Adrenal gland (tissue), 9 donors: ENCODE measurements at regions not wholly inside any gene's neighbourhood (a gene's known extent, or its start where the extent isn't known, plus 50 kb on each side); places are given as distances from the start of the nearest gene placed in this dataset.
A peak's percentile ranks its signal among the peaks of the same experiment; 100 is the strongest.

Experiments
- DNase-seq, 7 donors: peaks; one replicate each; pipeline ENCODE4 v3.0.0-alpha.2; 2019 to 2020
- H3K27ac ChIP-seq, 5 donors: fragments of 200-600 bp; sonication (generic) in 4 of 5; 1 replicate in 3 of 5; 2 replicates in 2 of 5; pipeline versions ENCODE4 v1.5.1 to v1.8.0; 2016 to 2020; ENCODE audit warnings: mild to moderate bottlenecking in 1 of 5
- H3K27me3 ChIP-seq: fragments of 200-600 bp; 2 replicates; pipeline ENCODE4 v1.8.0; 2021
- H3K36me3 ChIP-seq, 2 donors: fragments of 200-600 bp; replicated peaks in 1 of 2; 1 replicate in 1 of 2; 2 replicates in 1 of 2; pipeline versions ENCODE4 v1.5.1 to v1.8.0; 2018 to 2022
- H3K4me1 ChIP-seq, 2 donors: fragments of 200-600 bp; replicated peaks in 1 of 2; 1 replicate in 1 of 2; 2 replicates in 1 of 2; pipeline versions ENCODE4 v1.5.1 to v1.8.0; 2018 to 2021
- H3K4me3 ChIP-seq, 4 donors: fragments of 200-600 bp; sonication (generic) in 3 of 4; one replicate each; pipeline ENCODE4 v1.5.1; 2016 to 2018
- H3K9me3 ChIP-seq, 3 donors: fragments of 200-600 bp; sonication (generic) in 1 of 3; replicated peaks in 1 of 3; 1 replicate in 2 of 3; 2 replicates in 1 of 3; pipeline versions ENCODE4 v1.5.1 to v1.8.0; 2016 to 2021
- CTCF ChIP-seq, 6 experiments: fragments of 450-650 bp in 4 of 6; fragments of 200-600 bp in 2 of 6; sonication (generic) in 1 of 6; IDR thresholded peaks; 1 replicate in 5 of 6; 2 replicates in 1 of 6; pipeline versions ENCODE4 v1.5.1 to v1.8.0; 2016 to 2021; ENCODE audit warnings: antibody characterized with exemption in 6 of 6, mild to moderate bottlenecking in 2 of 6, moderate library complexity in 1 of 6
- POLR2A ChIP-seq, 2 donors: fragments of 450-650 bp; IDR thresholded peaks; one replicate each; pipeline ENCODE4 v1.6.1; 2017; ENCODE audit warnings: antibody characterized with exemption in 2 of 2, mild to moderate bottlenecking in 2 of 2, moderate library complexity in 1 of 2
- WGBS, 4 donors: extraction: QIAGEN DNeasy Blood & Tissue Kit in 2 of 4; methylation state at CpG; one replicate each; pipeline versions ENCODE4 v1.1.5 to v1.1.7; 2013 to 2017; 5-methylcytosine and 5-hydroxymethylcytosine counted together
- intact Hi-C, 2 donors: fragments of 100-400 bp; cut with DNase I; formaldehyde crosslinking; loops; one replicate each; pipeline versions ENCODE4 v1.14.1 to v1.15.0; 2022 to 2023
- donor health status: healthy with polysubstance abuse.
- donor health status: Bipolar disorder and iron deficiency.
- donor health status: DM: yes; HTN: yes; CAD: no.
- donor health status: DM: no; HTN: no; CAD: no.
- donor health status: DM: no; HTN: no; CAD: no.

DNA sequence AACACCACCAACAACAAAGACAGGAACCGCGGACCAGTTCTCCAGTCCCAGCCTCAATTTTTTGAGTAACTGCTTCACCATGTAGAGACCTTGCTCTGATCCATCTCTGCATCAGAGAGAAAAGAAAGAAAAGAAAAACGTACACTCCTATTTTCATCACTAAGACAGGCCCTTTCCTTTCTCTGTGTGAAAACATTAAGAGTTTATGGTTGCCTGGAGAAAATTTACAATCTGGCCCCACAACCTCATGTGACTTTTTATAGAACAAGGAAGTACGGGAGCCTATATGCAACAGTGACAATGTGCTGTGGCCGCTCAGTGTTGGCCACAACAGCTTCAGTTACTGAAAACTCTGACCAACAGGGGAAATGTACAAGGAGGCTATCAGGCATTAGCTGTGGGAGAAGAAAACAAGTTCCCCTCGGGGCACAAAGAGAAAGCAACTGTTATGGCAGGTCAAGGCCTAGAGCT, 272.9 kb upstream of the PTGER4 start:
- 42 to 56% (median 49%) methylated on average over 6 of the region's 6 CpGs for WGBS, 4 donors
- Histone ChIP-seq H3K36me3 (no peaks in the 10 kb centered on the region), H3K4me1 (peaks cover 5 to 54% of the 10 kb centered on the region in 2 donors), H3K27ac (peak overlapping the region in 2 of 5 donors; percentile 45 to 76), H3K9me3 (no peaks in the 10 kb centered on the region), H3K27me3 (no peaks in the 10 kb centered on the region), H3K4me3 (no peak overlapping the region)
- no peak for TF ChIP-seq CTCF (IDR thresholded peaks at IDR 0.05)
- TF ChIP-seq POLR2A (IDR thresholded peaks at IDR 0.05), result no peak
- intact Hi-C loops, result no loop called here
- peak in 1 of 7 donors; percentile 20 for DNase-seq

DNA sequence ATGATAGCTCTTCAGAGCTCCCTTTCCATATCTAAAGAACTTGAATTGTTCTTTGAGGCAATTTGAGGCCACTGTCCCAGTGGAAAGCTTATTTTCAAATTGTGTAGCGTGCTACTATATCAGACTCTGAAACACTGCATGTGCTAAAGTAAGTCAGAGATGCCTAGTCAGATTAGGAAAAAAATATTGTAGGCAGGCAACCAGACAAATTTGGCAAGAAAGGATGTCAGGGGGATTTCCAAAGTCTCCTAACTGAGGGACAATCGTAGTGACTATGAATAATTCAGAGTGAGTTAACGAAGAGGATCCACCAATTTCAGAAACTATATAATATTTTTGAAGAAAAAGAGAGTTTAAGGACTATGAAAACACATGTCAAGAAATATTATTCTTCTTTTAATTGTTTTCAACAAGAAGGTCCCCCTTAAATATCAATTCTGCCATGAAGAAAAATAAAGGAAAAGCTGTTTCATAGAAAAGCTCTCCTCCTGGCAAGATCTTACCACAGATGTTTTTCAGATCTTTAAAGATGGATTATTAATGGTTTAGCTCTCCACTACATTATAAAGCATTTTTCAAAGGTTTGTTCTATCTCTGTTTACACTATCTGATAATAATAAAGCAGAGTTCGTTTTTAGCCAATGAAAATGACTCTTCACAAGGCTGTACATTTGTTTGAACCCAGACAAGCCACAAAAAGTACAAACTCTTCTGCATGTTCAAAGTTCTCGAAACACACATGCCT, 273.5 kb upstream of the PTGER4 start:
- WGBS, 4 donors, result 45 to 56% (median 49%) methylated on average over 4 to 5 of the region's 5 CpGs
- no peak for DNase-seq
- H3K27ac ChIP-seq, result peak overlapping the region in 3 of 5 donors; percentile 7 to 76 (median 46)
- H3K36me3 ChIP-seq, result no peaks in the 10 kb centered on the region
- no peaks in the 10 kb centered on the region for H3K9me3 ChIP-seq
- peaks cover 5 to 52% of the 10 kb centered on the region in 2 donors for H3K4me1 ChIP-seq
- TF ChIP-seq CTCF (IDR thresholded peaks at IDR 0.05), result no peak
- no peak for TF ChIP-seq POLR2A (IDR thresholded peaks at IDR 0.05)
- intact Hi-C loops, result no loop called here
- H3K27me3 ChIP-seq, result no peaks in the 10 kb centered on the region
- no peak overlapping the region for H3K4me3 ChIP-seq

GRCh38 chr5:40405230-40405629, 274.5 kb upstream of the PTGER4 start:
- no peak for TF ChIP-seq POLR2A (IDR thresholded peaks at IDR 0.05)
- no peak for TF ChIP-seq CTCF (IDR thresholded peaks at IDR 0.05)
- no peak for DNase-seq
- H3K4me3 ChIP-seq, result no peak overlapping the region
- no peaks in the 10 kb centered on the region for H3K9me3 ChIP-seq
- no peaks in the 10 kb centered on the region for H3K36me3 ChIP-seq
- peak overlapping the region in 2 of 5 donors; percentile 46 to 76 for H3K27ac ChIP-seq
- 13 to 36% (median 29%) methylated on average over 2 of the region's 2 CpGs for WGBS, 4 donors
- intact Hi-C loops, result no loop called here
- H3K27me3 ChIP-seq, result no peaks in the 10 kb centered on the region
- H3K4me1 ChIP-seq, result peaks cover 5 to 43% of the 10 kb centered on the region in 2 donors

DNA sequence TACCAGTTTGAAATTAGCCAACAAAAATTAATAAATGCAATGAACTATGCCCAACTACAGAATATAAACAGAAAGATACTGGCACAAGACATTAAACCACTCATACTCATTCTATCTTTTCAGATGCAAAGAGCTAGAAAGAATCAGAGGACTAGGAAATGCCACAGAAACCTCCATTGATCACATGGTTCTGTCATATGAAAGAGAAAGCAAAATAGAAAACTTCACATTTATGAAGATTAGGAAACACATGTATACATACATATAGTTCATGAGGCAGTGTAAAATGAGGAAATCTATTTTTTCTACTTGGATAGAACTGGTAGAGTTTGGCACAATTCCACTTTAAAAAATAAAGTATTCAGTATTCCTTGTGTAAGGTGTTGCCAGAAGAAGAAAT, 275.1 kb upstream of the PTGER4 start:
- Histone ChIP-seq H3K9me3 (no peaks in the 10 kb centered on the region), H3K27me3 (no peaks in the 10 kb centered on the region), H3K4me3 (no peak overlapping the region), H3K36me3 (no peaks in the 10 kb centered on the region), H3K4me1 (peaks cover 5 to 38% of the 10 kb centered on the region in 2 donors), H3K27ac (peak overlapping the region in 1 of 5 donors; percentile 76)
- intact Hi-C loops, result no loop called here
- DNase-seq, result no peak
- TF ChIP-seq POLR2A (IDR thresholded peaks at IDR 0.05) (no peak), CTCF (IDR thresholded peaks at IDR 0.05) (no peak)
